ENCODE measurements at regions not wholly inside any gene's neighbourhood (a gene's known extent, or its start where the extent isn't known, plus 50 kb on each side); places are given as distances from the start of the nearest gene placed in this dataset.

DNA sequence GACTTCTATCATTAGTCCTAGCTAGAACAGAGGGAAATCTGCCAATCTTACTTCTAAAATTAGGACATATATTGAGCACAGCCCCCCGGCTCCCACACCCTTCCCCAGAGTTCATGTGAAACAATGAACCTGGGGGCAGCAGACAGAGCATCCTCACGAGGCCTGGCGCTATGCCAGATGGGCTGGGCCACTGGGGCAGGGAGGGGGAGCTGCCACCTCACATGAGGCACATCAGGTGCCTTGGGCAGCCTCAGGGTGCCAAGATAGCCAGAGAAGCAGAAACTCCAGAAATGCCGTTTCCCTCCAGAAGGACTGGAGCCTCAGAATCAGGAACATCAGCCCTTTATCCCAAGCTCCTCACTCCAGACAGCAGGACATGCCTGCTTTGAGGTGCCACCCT lies 92.8 kb upstream of the LANCL2 start:
- Histone ChIP-seq H4K5ac (ENCODE audit: low read depth, low read length) (no peak overlapping the region), H2BK5ac (ENCODE audit: low read depth, low read length, poor library complexity, severe bottlenecking) (no peak overlapping the region), H3K4ac (ENCODE audit: low read depth, low read length) (no peak overlapping the region), H3K27me3 (ENCODE audit: control insufficient read depth, insufficient read depth, low read length) (peaks cover 61% of the 10 kb centered on the region), H4K8ac (ENCODE audit: low read depth in 2 of 2, low read length in 2 of 2) (no peak overlapping the region), H3K4me1 (ENCODE audit: control insufficient read depth, insufficient read depth, low read length) (no peaks in the 10 kb centered on the region), H3K9ac (ENCODE audit: low read depth, low read length) (no peak overlapping the region), H3K23ac (ENCODE audit: low read depth, low read length) (no peak overlapping the region), H3K9me3 (ENCODE audit: control insufficient read depth, insufficient read depth, low read length) (no peaks in the 10 kb centered on the region), H3K9me1 (ENCODE audit: insufficient read depth, low read length) (no peaks in the 10 kb centered on the region), H4K20me1 (ENCODE audit: insufficient read depth, low read length) (no peaks in the 10 kb centered on the region), H2AK9ac (replicated peaks; ENCODE audit: low read depth, low read length, poor library complexity) (no peak overlapping the region), H3K27ac (ENCODE audit: insufficient read depth, low read length) (no peak overlapping the region), H3K36me3 (ENCODE audit: control insufficient read depth, insufficient read depth, low read length) (no peaks in the 10 kb centered on the region), H3K4me3 (ENCODE audit: insufficient read depth, low read depth, low read length) (no peak overlapping the region), H2AFZ (replicated peaks; ENCODE audit: low read length, poor library complexity) (no peak overlapping the region), H2BK20ac (ENCODE audit: low read depth, low read length) (no peak overlapping the region), H3K18ac (ENCODE audit: low read depth, low read length) (no peak overlapping the region), H3K79me1 (ENCODE audit: low read depth in 1 of 2, low read length in 2 of 2) (no peaks in the 10 kb centered on the region), H2BK15ac (ENCODE audit: low read depth, low read length) (no peak overlapping the region), H3K4me2 (ENCODE audit: low read depth, low read length) (no peak overlapping the region), H2AK5ac (ENCODE audit: low read depth, low read length) (no peak overlapping the region), H3K14ac (replicated peaks; ENCODE audit: low read depth, low read length) (no peak overlapping the region), H3K56ac (ENCODE audit: extremely low read depth, insufficient read depth, low read length) (no peak overlapping the region), H2BK120ac (ENCODE audit: low read depth, low read length) (no peak overlapping the region), H4K91ac (ENCODE audit: insufficient read depth, low read depth, low read length) (no peak overlapping the region)
- ChIA-PET CTCF (interaction anchor here (0.6 kb wide), 1 partner anchor 10 kb away, joined by 8 read pairs; no protein-coding TSS in a partner anchor), POLR2A (ENCODE audit: unreplicated experiment) (no interaction called here)
- dilution Hi-C loops (cut with HindIII; ENCODE audit: low sequenced_read_pairs, unreplicated experiment) (no loop called here), intact Hi-C loops (cut with micrococcal nuclease) (no loop called here), in situ Hi-C loops (cut with MboI; ENCODE audit: low sequenced_read_pairs) (loop anchor here (10.0 kb wide), 1 partner anchor 322 kb away; no protein-coding TSS in a partner anchor)
- 14% methylated on average over 2 of the region's 4 CpGs; no CpG with 5 or more reads in 1 of the 2 experiments for WGBS, 2 experiments (ENCODE audit: extremely low coverage in 2 of 2, insufficient read length in 1 of 2)
- TF ChIP-seq RCOR1 (IDR thresholded peaks at IDR 0.05; ENCODE audit: insufficient replicate concordance, low read length) (no peak), MAFK (IDR thresholded peaks at IDR 0.05; ENCODE audit: low read depth, low read length) (no peak), MXI1 (IDR thresholded peaks at IDR 0.05; ENCODE audit: borderline replicate concordance, low read depth, low read length) (no peak), RFX5 (IDR thresholded peaks at IDR 0.05; ENCODE audit: low read depth, low read length) (no peak), SMC3 (IDR thresholded peaks at IDR 0.05; ENCODE audit: low read depth, low read length) (no peak), FOS (IDR thresholded peaks at IDR 0.05; ENCODE audit: low read depth, low read length) (no peak), BHLHE40 (IDR thresholded peaks at IDR 0.05; ENCODE audit: low read depth, low read length) (no peak), USF2 (IDR thresholded peaks at IDR 0.05; ENCODE audit: low read depth, low read length) (no peak), MAZ (IDR thresholded peaks at IDR 0.05; ENCODE audit: borderline replicate concordance, low read depth, low read length) (no peak), RAD21 (IDR thresholded peaks at IDR 0.05; ENCODE audit: low read length) (no peak), NFE2L2 (IDR thresholded peaks at IDR 0.05; ENCODE audit: low read depth, low read length) (no peak), POLR2A (IDR thresholded peaks at IDR 0.05; ENCODE audit: low read depth, low read length) (no peak)
- ATAC-seq (ENCODE audit: low read depth): no peak
- DNase-seq: no peak
- no TSS peak for BruUV-seq (replicated peaks)

Measured in IMR-90 (cell line).